ENCODE measurements at regions not wholly inside any gene's neighbourhood (a gene's known extent, or its start where the extent isn't known, plus 50 kb on each side); places are given as distances from the start of the nearest gene placed in this dataset.

DNA sequence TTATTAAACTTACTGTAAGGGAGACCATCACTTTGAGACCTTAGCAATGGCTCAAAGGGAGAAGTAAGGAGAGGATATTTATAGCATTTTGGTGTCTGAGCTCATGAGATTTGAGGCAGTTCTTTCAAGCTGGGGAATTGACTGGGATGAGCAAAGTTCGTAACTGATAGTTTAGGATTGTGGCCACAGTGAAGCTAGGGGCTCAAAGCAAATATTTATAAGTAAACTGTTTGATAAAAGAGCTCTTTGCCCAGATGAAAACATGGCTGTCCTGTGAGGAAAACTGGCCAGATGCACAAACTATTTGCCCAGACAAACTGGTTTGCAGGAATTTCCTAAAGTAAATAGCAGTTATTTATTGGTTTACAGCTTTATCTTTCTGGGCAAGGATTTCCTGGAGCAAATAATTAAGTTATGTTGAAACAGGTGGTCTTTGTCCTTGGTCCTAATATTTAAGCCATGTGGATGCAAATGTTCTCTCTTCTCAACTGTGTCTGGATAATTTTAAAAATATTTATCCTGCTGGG is 59.7 kb upstream of the TMTC4 start:
- TF ChIP-seq SIN3A (IDR thresholded peaks at IDR 0.05; ENCODE audit: borderline replicate concordance, insufficient read depth, low read length): no peak
- TF ChIP-seq TAF1 (IDR thresholded peaks at IDR 0.05; ENCODE audit: borderline replicate concordance, insufficient read depth, low read length): no peak
- TF ChIP-seq REST (IDR thresholded peaks at IDR 0.05; ENCODE audit: insufficient read depth in 1 of 2, low read depth in 2 of 2, low read length in 2 of 2): no peak
- TF ChIP-seq POLR2AphosphoS5 (IDR thresholded peaks at IDR 0.05; ENCODE audit: low read depth, low read length): no peak
- no peak for TF ChIP-seq FOXP2 (optimal IDR thresholded peaks at IDR 0.05; ENCODE audit: borderline replicate concordance, extremely low read depth, extremely low read length, insufficient read depth)

Data from PFSK-1 (cell line).